ENCODE measurements at regions not wholly inside any gene's neighbourhood (a gene's known extent, or its start where the extent isn't known, plus 50 kb on each side); places are given as distances from the start of the nearest gene placed in this dataset.

DNA sequence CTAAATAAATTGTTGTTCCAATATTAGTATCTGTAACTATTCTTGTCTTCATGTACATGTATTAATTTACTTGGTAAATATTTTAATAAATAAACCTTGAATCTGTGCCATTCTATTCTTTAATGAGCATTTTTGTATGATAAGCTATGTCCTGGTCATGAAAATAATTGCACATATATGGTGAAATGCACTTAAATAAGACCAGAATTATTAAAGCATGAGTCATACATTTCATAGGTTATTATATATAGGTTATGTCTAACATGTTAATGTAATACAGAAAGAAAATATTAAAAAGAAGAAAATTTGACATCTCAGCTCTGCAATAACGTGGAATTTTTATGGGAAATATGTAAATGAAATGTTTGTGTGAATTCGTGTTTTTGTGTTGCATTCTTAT lies 1168.1 kb downstream of the TAF11L14 start:
- dilution Hi-C loops (cut with MboI; ENCODE audit: extremely low pct_ligation_motif_present, low sequenced_read_pairs): no loop called here
- TF ChIP-seq, protein P1, sequence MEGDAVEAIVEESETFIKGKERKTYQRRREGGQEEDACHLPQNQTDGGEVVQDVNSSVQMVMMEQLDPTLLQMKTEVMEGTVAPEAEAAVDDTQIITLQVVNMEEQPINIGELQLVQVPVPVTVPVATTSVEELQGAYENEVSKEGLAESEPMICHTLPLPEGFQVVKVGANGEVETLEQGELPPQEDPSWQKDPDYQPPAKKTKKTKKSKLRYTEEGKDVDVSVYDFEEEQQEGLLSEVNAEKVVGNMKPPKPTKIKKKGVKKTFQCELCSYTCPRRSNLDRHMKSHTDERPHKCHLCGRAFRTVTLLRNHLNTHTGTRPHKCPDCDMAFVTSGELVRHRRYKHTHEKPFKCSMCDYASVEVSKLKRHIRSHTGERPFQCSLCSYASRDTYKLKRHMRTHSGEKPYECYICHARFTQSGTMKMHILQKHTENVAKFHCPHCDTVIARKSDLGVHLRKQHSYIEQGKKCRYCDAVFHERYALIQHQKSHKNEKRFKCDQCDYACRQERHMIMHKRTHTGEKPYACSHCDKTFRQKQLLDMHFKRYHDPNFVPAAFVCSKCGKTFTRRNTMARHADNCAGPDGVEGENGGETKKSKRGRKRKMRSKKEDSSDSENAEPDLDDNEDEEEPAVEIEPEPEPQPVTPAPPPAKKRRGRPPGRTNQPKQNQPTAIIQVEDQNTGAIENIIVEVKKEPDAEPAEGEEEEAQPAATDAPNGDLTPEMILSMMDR (optimal IDR thresholded peaks at IDR 0.05 in 1 of 3, IDR thresholded peaks at IDR 0.05 in 1 of 3, conservative IDR thresholded peaks at IDR 0.05 in 1 of 3; ENCODE audit: extremely low read depth in 1 of 3, insufficient read depth in 2 of 3, low read length in 3 of 3): no peak
- no peak for TF ChIP-seq EZH2 (IDR thresholded peaks at IDR 0.05; ENCODE audit: low read length)
- H3K9me3 ChIP-seq (ENCODE audit: control insufficient read depth, low read depth, low read length): no peaks in the 10 kb centered on the region
- no peak overlapping the region for H3K9ac ChIP-seq (ENCODE audit: control insufficient read depth, extremely low read depth, insufficient read depth, low read length)
- H3K4me1 ChIP-seq (ENCODE audit: control insufficient read depth, extremely low read depth, insufficient read depth, low read length): no peaks in the 10 kb centered on the region
- no peak overlapping the region for H2AFZ ChIP-seq (ENCODE audit: control insufficient read depth, low read length)
- no peaks in the 10 kb centered on the region for H3K9me1 ChIP-seq (ENCODE audit: control insufficient read depth, extremely low read depth, insufficient read depth, low read length)
- FAIRE-seq: no peak
- H4K20me1 ChIP-seq (ENCODE audit: control insufficient read depth, extremely low read depth, insufficient read depth, low read length): no peaks in the 10 kb centered on the region
- no peaks in the 10 kb centered on the region for H3K36me3 ChIP-seq (ENCODE audit: control insufficient read depth in 2 of 2, extremely low read depth in 1 of 2, insufficient read depth in 2 of 2, low read length in 2 of 2)
- H3K27ac ChIP-seq (ENCODE audit: control insufficient read depth, insufficient read depth, low read length): no peak overlapping the region
- no peak overlapping the region for H3K4me2 ChIP-seq (ENCODE audit: control insufficient read depth, extremely low read depth, insufficient read depth, low read depth, low read length)
- no peaks in the 10 kb centered on the region for H3K79me2 ChIP-seq (ENCODE audit: control insufficient read depth, insufficient read depth, low read length)
- no peaks in the 10 kb centered on the region for H3K27me3 ChIP-seq (ENCODE audit: control insufficient read depth, extremely low read depth, insufficient read depth, low read length)
- H3K4me3 ChIP-seq (ENCODE audit: control insufficient read depth in 2 of 3, extremely low read depth in 1 of 3, insufficient read depth in 2 of 3, low read depth in 1 of 3, low read length in 3 of 3): no peak overlapping the region
- DNase-seq (ENCODE audit: low read depth, low spot score): no peak

DNA sequence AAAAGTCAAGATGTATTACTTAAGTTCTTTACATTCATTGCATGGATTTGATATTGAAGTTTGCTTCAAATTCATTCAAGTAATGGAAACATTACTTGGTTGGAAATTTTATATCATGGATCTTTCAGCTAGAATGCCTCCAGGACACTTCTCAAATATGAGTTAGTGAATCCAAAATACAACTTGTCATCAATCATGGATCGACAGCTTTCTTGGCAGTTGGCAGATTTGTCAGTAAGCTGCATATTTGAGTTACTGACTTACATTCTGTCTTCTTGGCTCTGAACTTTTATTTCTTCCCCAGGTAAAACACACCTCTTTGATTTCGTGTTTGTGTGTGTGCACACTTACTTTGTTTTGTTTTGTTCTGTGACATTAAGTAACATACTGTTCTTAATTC lies 1171.1 kb downstream of the TAF11L14 start:
- Histone ChIP-seq H3K79me2 (ENCODE audit: control insufficient read depth, insufficient read depth, low read length) (no peaks in the 10 kb centered on the region), H3K9ac (ENCODE audit: control insufficient read depth, extremely low read depth, insufficient read depth, low read length) (no peak overlapping the region), H3K36me3 (ENCODE audit: control insufficient read depth in 2 of 2, extremely low read depth in 1 of 2, insufficient read depth in 2 of 2, low read length in 2 of 2) (no peaks in the 10 kb centered on the region), H3K9me1 (ENCODE audit: control insufficient read depth, extremely low read depth, insufficient read depth, low read length) (no peaks in the 10 kb centered on the region), H3K27ac (ENCODE audit: control insufficient read depth, insufficient read depth, low read length) (no peak overlapping the region), H4K20me1 (ENCODE audit: control insufficient read depth, extremely low read depth, insufficient read depth, low read length) (no peaks in the 10 kb centered on the region), H3K4me1 (ENCODE audit: control insufficient read depth, extremely low read depth, insufficient read depth, low read length) (no peaks in the 10 kb centered on the region), H3K9me3 (ENCODE audit: control insufficient read depth, low read depth, low read length) (no peaks in the 10 kb centered on the region), H3K4me2 (ENCODE audit: control insufficient read depth, extremely low read depth, insufficient read depth, low read depth, low read length) (no peak overlapping the region), H3K27me3 (ENCODE audit: control insufficient read depth, extremely low read depth, insufficient read depth, low read length) (no peaks in the 10 kb centered on the region), H2AFZ (ENCODE audit: control insufficient read depth, low read length) (peak overlapping the region; percentile 57), H3K4me3 (ENCODE audit: control insufficient read depth in 2 of 3, extremely low read depth in 1 of 3, insufficient read depth in 2 of 3, low read depth in 1 of 3, low read length in 3 of 3) (no peak overlapping the region)
- no peak for FAIRE-seq
- DNase-seq (ENCODE audit: low read depth, low spot score): no peak
- dilution Hi-C loops (cut with MboI; ENCODE audit: extremely low pct_ligation_motif_present, low sequenced_read_pairs): no loop called here
- TF ChIP-seq, protein P1 (optimal IDR thresholded peaks at IDR 0.05 in 1 of 3, IDR thresholded peaks at IDR 0.05 in 1 of 3, conservative IDR thresholded peaks at IDR 0.05 in 1 of 3; ENCODE audit: extremely low read depth in 1 of 3, insufficient read depth in 2 of 3, low read length in 3 of 3): no peak
- no peak for TF ChIP-seq EZH2 (IDR thresholded peaks at IDR 0.05; ENCODE audit: low read length)
